ENCODE measurements at regions not wholly inside any gene's neighbourhood (a gene's known extent, or its start where the extent isn't known, plus 50 kb on each side); places are given as distances from the start of the nearest gene placed in this dataset.

GRCh38 chr6:96683819-96684528 is 121.0 kb downstream of the FHL5 start:
- no peaks in the 10 kb centered on the region for H3K4me1 ChIP-seq (ENCODE audit: insufficient read depth, low read length, severe bottlenecking)
- H3K9ac ChIP-seq (ENCODE audit: low read length) = no peak overlapping the region
- peaks cover 3% of the 10 kb centered on the region; the same call in 1 of the 2 replicates for H3K9me3 ChIP-seq (ENCODE audit: low read length)
- no peak overlapping the region for H3K4me2 ChIP-seq (ENCODE audit: low read length)
- H3K79me2 ChIP-seq (ENCODE audit: insufficient read depth, low read length) = no peaks in the 10 kb centered on the region
- no peak overlapping the region for H3K4me3 ChIP-seq (ENCODE audit: low read depth, low read length, poor library complexity, severe bottlenecking)
- no peaks in the 10 kb centered on the region for H4K20me1 ChIP-seq (ENCODE audit: insufficient read depth, low read length)
- TF ChIP-seq EZH2 (IDR thresholded peaks at IDR 0.05; ENCODE audit: borderline replicate concordance, low read length) (no peak), CTCF (IDR thresholded peaks at IDR 0.05; ENCODE audit: low read length) (no peak)
- no peaks in the 10 kb centered on the region for H3F3A ChIP-seq (ENCODE audit: insufficient read depth, low read length)
- no peaks in the 10 kb centered on the region for H3K9me2 ChIP-seq (ENCODE audit: low read depth, low read length)
- no peaks in the 10 kb centered on the region; the same call in 1 of the 2 replicates for H3K36me3 ChIP-seq (ENCODE audit: insufficient read depth, low read length)
- H3K27me3 ChIP-seq (ENCODE audit: insufficient read depth, low read length) = no peaks in the 10 kb centered on the region
- H2AFZ ChIP-seq (ENCODE audit: low read length) = no peak overlapping the region
- no peak overlapping the region for H3K27ac ChIP-seq (ENCODE audit: low read depth, low read length, poor library complexity, severe bottlenecking)

- Histone ChIP-seq H3F3A (ENCODE audit: insufficient read depth, low read length) (no peaks in the 10 kb centered on the region), H3K79me2 (ENCODE audit: insufficient read depth, low read length) (no peaks in the 10 kb centered on the region), H3K36me3 (ENCODE audit: insufficient read depth, low read length) (no peaks in the 10 kb centered on the region; the same call in 1 of the 2 replicates), H3K9me3 (ENCODE audit: low read length) (peaks cover under 1% of the 10 kb centered on the region; the same call in 1 of the 2 replicates), H3K4me3 (ENCODE audit: low read depth, low read length, poor library complexity, severe bottlenecking) (no peak overlapping the region), H3K27ac (ENCODE audit: low read depth, low read length, poor library complexity, severe bottlenecking) (no peak overlapping the region), H4K20me1 (ENCODE audit: insufficient read depth, low read length) (no peaks in the 10 kb centered on the region), H3K4me2 (ENCODE audit: low read length) (no peak overlapping the region), H3K9me2 (ENCODE audit: low read depth, low read length) (no peaks in the 10 kb centered on the region), H3K4me1 (ENCODE audit: insufficient read depth, low read length, severe bottlenecking) (no peaks in the 10 kb centered on the region), H3K9ac (ENCODE audit: low read length) (no peak overlapping the region), H3K27me3 (ENCODE audit: insufficient read depth, low read length) (no peaks in the 10 kb centered on the region), H2AFZ (ENCODE audit: low read length) (no peak overlapping the region)
- TF ChIP-seq CTCF (IDR thresholded peaks at IDR 0.05; ENCODE audit: low read length) (no peak), EZH2 (IDR thresholded peaks at IDR 0.05; ENCODE audit: borderline replicate concordance, low read length) (no peak)
These were observed 119.1 kb downstream of the FHL5 start for GRCh38 chr6:96682017-96682416.

GRCh38 chr6:96675597-96675996 is 112.7 kb downstream of the FHL5 start:
- no peak overlapping the region for H3K4me3 ChIP-seq (ENCODE audit: low read depth, low read length, poor library complexity, severe bottlenecking)
- H3K9me2 ChIP-seq (ENCODE audit: low read depth, low read length) = no peaks in the 10 kb centered on the region
- H3K27ac ChIP-seq (ENCODE audit: low read depth, low read length, poor library complexity, severe bottlenecking) = no peak overlapping the region
- no peak overlapping the region for H3K4me2 ChIP-seq (ENCODE audit: low read length)
- no peak overlapping the region for H3K9ac ChIP-seq (ENCODE audit: low read length)
- H3K4me1 ChIP-seq (ENCODE audit: insufficient read depth, low read length, severe bottlenecking) = no peaks in the 10 kb centered on the region
- no peaks in the 10 kb centered on the region for H3K36me3 ChIP-seq (ENCODE audit: insufficient read depth, low read length)
- no peaks in the 10 kb centered on the region for H3K27me3 ChIP-seq (ENCODE audit: insufficient read depth, low read length)
- TF ChIP-seq CTCF (IDR thresholded peaks at IDR 0.05; ENCODE audit: low read length) = no peak
- TF ChIP-seq EZH2 (IDR thresholded peaks at IDR 0.05; ENCODE audit: borderline replicate concordance, low read length) = no peak
- no peaks in the 10 kb centered on the region for H3K9me3 ChIP-seq (ENCODE audit: low read length)
- H3F3A ChIP-seq (ENCODE audit: insufficient read depth, low read length) = peaks cover 4% of the 10 kb centered on the region
- no peaks in the 10 kb centered on the region for H3K79me2 ChIP-seq (ENCODE audit: insufficient read depth, low read length)
- no peak overlapping the region for H2AFZ ChIP-seq (ENCODE audit: low read length)
- no peaks in the 10 kb centered on the region for H4K20me1 ChIP-seq (ENCODE audit: insufficient read depth, low read length)

Data from OCI-LY1 (cell line).